Gastrocnemius medialis (tissue), 4 donors: ENCODE measurements at regions not wholly inside any gene's neighbourhood (a gene's known extent, or its start where the extent isn't known, plus 50 kb on each side); places are given as distances from the start of the nearest gene placed in this dataset.

ENCODE experiments used
- ATAC-seq, 2 donors: fragments of 150-250 bp; one replicate each; pipeline ENCODE4 v1.9.1; 2016
- DNase-seq, 2 donors: peaks; one replicate each; pipeline ENCODE4 v3.0.0-alpha.2; 2019
- H3K27ac ChIP-seq, 4 donors: fragments of 200-600 bp; sonication (generic); 1 replicate in 1 of 4; 2 replicates in 3 of 4; pipeline ENCODE4 v1.5.1; 2016 to 2018; ENCODE audit warnings: mild to moderate bottlenecking in 2 of 4, moderate library complexity in 1 of 4
- H3K27me3 ChIP-seq, 3 donors: fragments of 200-600 bp; sonication (generic) in 2 of 3; 1 replicate in 1 of 3; 2 replicates in 2 of 3; pipeline versions ENCODE4 v1.5.1 to v1.6.0; 2016 to 2019; ENCODE audit warnings: mild to moderate bottlenecking in 1 of 3, moderate library complexity in 1 of 3
- H3K36me3 ChIP-seq, 2 donors: fragments of 200-600 bp; sonication (generic) in 1 of 2; one replicate each; pipeline ENCODE4 v1.5.1; 2017 to 2018
- H3K4me1 ChIP-seq, 2 donors: fragments of 200-600 bp; sonication (generic) in 1 of 2; one replicate each; pipeline ENCODE4 v1.5.1; 2016 to 2017; ENCODE audit warnings: mild to moderate bottlenecking in 2 of 2
- H3K4me3 ChIP-seq, 4 donors: fragments of 200-600 bp; sonication (generic) in 3 of 4; 1 replicate in 1 of 4; 2 replicates in 3 of 4; pipeline ENCODE4 v1.5.1; 2016 to 2019; ENCODE audit warnings: mild to moderate bottlenecking in 2 of 4
- H3K9me3 ChIP-seq, 3 donors: fragments of 200-600 bp; sonication (generic) in 2 of 3; 1 replicate in 1 of 3; 2 replicates in 2 of 3; pipeline ENCODE4 v1.5.1; 2016 to 2019
- CTCF ChIP-seq, 5 experiments: fragments of 450-650 bp in 3 of 5; fragments of 200-600 bp in 2 of 5; sonication (generic) in 2 of 5; IDR thresholded peaks in 4 of 5; conservative IDR thresholded peaks in 1 of 5; 1 replicate in 4 of 5; 2 replicates in 1 of 5; pipeline ENCODE4 v1.5.1; 2016 to 2019; ENCODE audit warnings: antibody characterized with exemption in 5 of 5, mild to moderate bottlenecking in 3 of 5, moderate library complexity in 3 of 5
- POLR2A ChIP-seq, 2 donors: fragments of 450-650 bp; IDR thresholded peaks; one replicate each; pipeline ENCODE4 v1.6.1; 2017; ENCODE audit warnings: antibody characterized with exemption in 2 of 2, mild to moderate bottlenecking in 2 of 2, moderate library complexity in 2 of 2
- in situ Hi-C, 4 donors: fragments of 200-750 bp; cut with MboI; loops; one replicate each; pipeline versions ENCODE4 v1.15.0 to v1.8.0; 2017; ENCODE audit warnings: low sequenced_read_pairs in 4 of 4
- intact Hi-C: fragments of 100-400 bp; cut with DNase I; formaldehyde crosslinking; loops from one replicate; pipeline ENCODE4 v1.15.1; 2023; ENCODE audit warnings: low total_unique reads

GRCh38 chr4:151988591-151988990 lies 227.8 kb upstream of the GATB start:
- Histone ChIP-seq H3K4me3 (no peak overlapping the region), H3K36me3 (no peaks in the 10 kb centered on the region), H3K27ac (no peak overlapping the region), H3K9me3 (no peaks in the 10 kb centered on the region), H3K4me1 (peaks cover 9 to 14% of the 10 kb centered on the region in 2 donors), H3K27me3 (no peaks in the 10 kb centered on the region)
- TF ChIP-seq POLR2A (IDR thresholded peaks at IDR 0.05): no peak
- no peak for TF ChIP-seq CTCF (IDR thresholded peaks at IDR 0.05 in 4 of 5, conservative IDR thresholded peaks at IDR 0.05 in 1 of 5)
- intact Hi-C loops: no loop called here
- no peak for DNase-seq
- no peak for ATAC-seq
- in situ Hi-C loops: no loop called here

GRCh38 chr4:151987606-151988005 lies 226.8 kb upstream of the GATB start:
- Histone ChIP-seq H3K4me1 (peaks cover 9 to 14% of the 10 kb centered on the region in 2 donors), H3K9me3 (no peaks in the 10 kb centered on the region), H3K36me3 (no peaks in the 10 kb centered on the region), H3K27me3 (no peaks in the 10 kb centered on the region), H3K4me3 (no peak overlapping the region), H3K27ac (no peak overlapping the region)
- in situ Hi-C loops: no loop called here
- intact Hi-C loops: no loop called here
- TF ChIP-seq POLR2A (IDR thresholded peaks at IDR 0.05) (no peak), CTCF (IDR thresholded peaks at IDR 0.05 in 4 of 5, conservative IDR thresholded peaks at IDR 0.05 in 1 of 5) (no peak)
- DNase-seq (no peak), ATAC-seq (no peak)

- no peak for ATAC-seq
- Histone ChIP-seq H3K27ac (no peak overlapping the region), H3K36me3 (no peaks in the 10 kb centered on the region), H3K4me3 (no peak overlapping the region), H3K9me3 (no peaks in the 10 kb centered on the region), H3K27me3 (no peaks in the 10 kb centered on the region), H3K4me1 (no peaks in the 10 kb centered on the region)
- TF ChIP-seq POLR2A (IDR thresholded peaks at IDR 0.05) (no peak), CTCF (IDR thresholded peaks at IDR 0.05 in 4 of 5, conservative IDR thresholded peaks at IDR 0.05 in 1 of 5) (no peak)
- DNase-seq: no peak
- in situ Hi-C loops: no loop called here
- intact Hi-C loops: no loop called here
Measured at GRCh38 chr4:151983854-151984253, 223.0 kb upstream of the GATB start.

GRCh38 chr4:151979819-151980218 lies 219.0 kb upstream of the GATB start:
- TF ChIP-seq POLR2A (IDR thresholded peaks at IDR 0.05): no peak
- TF ChIP-seq CTCF (IDR thresholded peaks at IDR 0.05 in 4 of 5, conservative IDR thresholded peaks at IDR 0.05 in 1 of 5): no peak

GRCh38 chr4:151968643-151969042 lies 207.8 kb upstream of the GATB start:
- Histone ChIP-seq H3K27me3 (no peaks in the 10 kb centered on the region), H3K4me3 (no peak overlapping the region), H3K4me1 (no peaks in the 10 kb centered on the region), H3K9me3 (no peaks in the 10 kb centered on the region), H3K27ac (no peak overlapping the region), H3K36me3 (no peaks in the 10 kb centered on the region)
- no peak for TF ChIP-seq CTCF (IDR thresholded peaks at IDR 0.05 in 4 of 5, conservative IDR thresholded peaks at IDR 0.05 in 1 of 5)
- TF ChIP-seq POLR2A (IDR thresholded peaks at IDR 0.05): no peak
- in situ Hi-C loops: no loop called here
- ATAC-seq (no peak), DNase-seq (no peak)
- intact Hi-C loops: no loop called here

More at GRCh38 chr4:151979819-151980218, 219.0 kb upstream of the GATB start:
- H3K27ac ChIP-seq: no peak overlapping the region
- in situ Hi-C loops: no loop called here
- H3K4me3 ChIP-seq: no peak overlapping the region
- DNase-seq (no peak), ATAC-seq (no peak)
- no peaks in the 10 kb centered on the region for H3K4me1 ChIP-seq
- H3K9me3 ChIP-seq: no peaks in the 10 kb centered on the region
- no peaks in the 10 kb centered on the region for H3K27me3 ChIP-seq
- no peaks in the 10 kb centered on the region for H3K36me3 ChIP-seq
- intact Hi-C loops: no loop called here
